Neuronal stem cell (in vitro differentiated cells): ENCODE measurements at regions not wholly inside any gene's neighbourhood (a gene's known extent, or its start where the extent isn't known, plus 50 kb on each side); places are given as distances from the start of the nearest gene placed in this dataset.

Experiments
- DNase-seq: peaks from one replicate; pipeline ENCODE4 v3.0.0-alpha.2; 2013; ENCODE audit warnings: low spot score
- H2AFZ ChIP-seq: one replicate; pipeline ENCODE4 v1.6.1; 2013; ENCODE audit warnings: mild to moderate bottlenecking, low read length, inconsistent platforms
- H2AK5ac ChIP-seq: 2 replicates; pipeline ENCODE4 v1.6.1; 2013; ENCODE audit warnings: low read depth, mild to moderate bottlenecking, inconsistent platforms, low read length, moderate library complexity, mixed read lengths
- H2BK120ac ChIP-seq: 2 replicates; pipeline ENCODE4 v1.6.1; 2013; ENCODE audit warnings: low read depth, mild to moderate bottlenecking, inconsistent platforms, low read length, moderate library complexity, mixed read lengths
- H2BK12ac ChIP-seq: one replicate; pipeline ENCODE4 v1.6.1; 2013; ENCODE audit warnings: low read length, inconsistent platforms
- H2BK15ac ChIP-seq: 2 replicates; pipeline ENCODE4 v1.6.1; 2013; ENCODE audit warnings: mild to moderate bottlenecking, low read length, inconsistent platforms, mixed read lengths
- H2BK5ac ChIP-seq: one replicate; pipeline ENCODE4 v1.6.1; 2013; ENCODE audit warnings: inconsistent platforms, mild to moderate bottlenecking, low read length, moderate library complexity
- H3K14ac ChIP-seq: one replicate; pipeline ENCODE4 v1.6.1; 2013; ENCODE audit warnings: low read length, inconsistent platforms
- H3K18ac ChIP-seq: 2 replicates; pipeline ENCODE4 v1.6.1; 2013; ENCODE audit warnings: low read length, inconsistent platforms
- H3K23ac ChIP-seq: 2 replicates; pipeline ENCODE4 v1.6.1; 2013; ENCODE audit warnings: low read depth, mild to moderate bottlenecking, mixed read lengths, low read length, inconsistent platforms; ENCODE audit not compliant: poor library complexity
- H3K27ac ChIP-seq: replicated peaks from 3 replicates; pipeline ENCODE4 v1.5.1; 2013; ENCODE audit warnings: low read length, inconsistent platforms
- H3K27me3 ChIP-seq, 3 experiments: 2 replicates each; pipeline ENCODE4 v1.6.1; 2013; ENCODE audit warnings: low read length in 3 of 3, mild to moderate bottlenecking in 2 of 3, inconsistent platforms in 1 of 3, low read depth in 1 of 3, mixed read lengths in 1 of 3, moderate library complexity in 1 of 3; ENCODE audit not compliant: control insufficient read depth in 3 of 3, insufficient read depth in 3 of 3
- H3K36me3 ChIP-seq, 2 donors: replicated peaks in 1 of 2; 2 replicates each; pipeline ENCODE4 v1.6.1; 2013; ENCODE audit warnings: low read length in 2 of 2; ENCODE audit not compliant: control insufficient read depth in 2 of 2, insufficient read depth in 2 of 2
- H3K4ac ChIP-seq: 2 replicates; pipeline ENCODE4 v1.6.1; 2013; ENCODE audit warnings: inconsistent platforms, mild to moderate bottlenecking, low read length, moderate library complexity
- H3K4me1 ChIP-seq, 2 donors: 1 replicate in 1 of 2; 2 replicates in 1 of 2; pipeline ENCODE4 v1.6.1; 2013; ENCODE audit warnings: low read length in 2 of 2, low read depth in 1 of 2; ENCODE audit not compliant: control insufficient read depth in 2 of 2, insufficient read depth in 1 of 2
- H3K4me2 ChIP-seq: one replicate; pipeline ENCODE4 v1.6.1; 2013; ENCODE audit warnings: mild to moderate bottlenecking, low read length, inconsistent platforms; ENCODE audit not compliant: insufficient read depth, poor library complexity, severe bottlenecking
- H3K4me3 ChIP-seq, 2 donors: 2 replicates each; pipeline ENCODE4 v1.5.1; 2013; ENCODE audit warnings: low read length in 2 of 2, mild to moderate bottlenecking in 2 of 2, inconsistent platforms in 1 of 2, moderate library complexity in 1 of 2
- H3K79me1 ChIP-seq: one replicate; pipeline ENCODE4 v1.6.1; 2013; ENCODE audit warnings: low read depth, mild to moderate bottlenecking, inconsistent platforms, low read length, moderate library complexity
- H3K9ac ChIP-seq: one replicate; pipeline ENCODE4 v1.6.1; 2013; ENCODE audit warnings: mild to moderate bottlenecking, low read depth, low read length, inconsistent platforms; ENCODE audit not compliant: poor library complexity
- H3K9me3 ChIP-seq, 2 donors: replicated peaks in 1 of 2; 2 replicates each; pipeline versions ENCODE3 to v1.6.1; 2013; ENCODE audit warnings: low read length in 2 of 2, mild to moderate bottlenecking in 2 of 2, inconsistent platforms in 1 of 2, low read depth in 1 of 2, mixed read lengths in 1 of 2, moderate library complexity in 1 of 2; ENCODE audit not compliant: control insufficient read depth in 2 of 2, insufficient read depth in 1 of 2
- H4K8ac ChIP-seq: one replicate; pipeline ENCODE4 v1.6.1; 2013; ENCODE audit warnings: low read depth, mild to moderate bottlenecking, inconsistent platforms, low read length, moderate library complexity
- H4K91ac ChIP-seq: one replicate; pipeline ENCODE4 v1.6.1; 2013; ENCODE audit warnings: low read length, low read depth, mild to moderate bottlenecking, inconsistent platforms; ENCODE audit not compliant: poor library complexity
- WGBS, 2 donors: extraction: QIAGEN DNeasy Blood & Tissue Kit; methylation state at CpG; one replicate each; pipeline ENCODE4 v1.1.7; 2013; ENCODE audit warnings: missing lambda C conversion rate in 2 of 2, mixed read lengths in 1 of 2; ENCODE audit not compliant: insufficient read length in 2 of 2, insufficient replicate concordance in 1 of 2; ENCODE audit errors: extremely low coverage in 2 of 2; 5-methylcytosine and 5-hydroxymethylcytosine counted together

- Histone ChIP-seq H3K23ac (no peak overlapping the region), H2BK120ac (no peak overlapping the region), H4K91ac (no peak overlapping the region), H3K4me3 (no peak overlapping the region), H3K14ac (no peak overlapping the region), H3K36me3 (no peaks in the 10 kb centered on the region), H2AK5ac (no peak overlapping the region), H4K8ac (no peak overlapping the region), H3K9ac (no peak overlapping the region), H2AFZ (no peak overlapping the region), H2BK15ac (no peak overlapping the region), H2BK5ac (no peak overlapping the region), H3K18ac (no peak overlapping the region), H3K27ac (no peak overlapping the region), H3K9me3 (peaks cover 0 to 2% of the 10 kb centered on the region in 2 donors), H3K4me1 (peaks cover 0 to 11% of the 10 kb centered on the region in 2 donors), H3K79me1 (no peaks in the 10 kb centered on the region), H3K4me2 (no peak overlapping the region), H3K4ac (no peak overlapping the region), H3K27me3 (peaks cover 0 to 15% (median 0%) of the 10 kb centered on the region in 3 experiments), H2BK12ac (no peak overlapping the region)
- peak; percentile 79 for DNase-seq
Measured at GRCh38 chr3:31009881-31010280, 115.4 kb upstream of the GADL1 start.

- H3K36me3 ChIP-seq = no peaks in the 10 kb centered on the region
Measured at GRCh38 chr3:31010491-31010890, 116.0 kb upstream of the GADL1 start.

GRCh38 chr3:31011380-31011779 is 116.9 kb upstream of the GADL1 start:
- Histone ChIP-seq H3K14ac (no peak overlapping the region), H4K91ac (no peak overlapping the region), H2BK12ac (no peak overlapping the region), H2AFZ (no peak overlapping the region), H3K36me3 (no peaks in the 10 kb centered on the region), H3K9ac (no peak overlapping the region), H3K4ac (no peak overlapping the region), H4K8ac (no peak overlapping the region), H3K4me2 (no peak overlapping the region), H3K18ac (no peak overlapping the region), H2BK15ac (no peak overlapping the region), H3K4me3 (no peak overlapping the region), H3K27ac (no peak overlapping the region), H3K4me1 (peaks cover 0 to 11% of the 10 kb centered on the region in 2 donors), H2BK5ac (no peak overlapping the region), H2AK5ac (no peak overlapping the region), H2BK120ac (no peak overlapping the region), H3K27me3 (peaks cover 0 to 14% (median 0%) of the 10 kb centered on the region in 3 experiments), H3K9me3 (peaks cover 0 to 2% of the 10 kb centered on the region in 2 donors), H3K79me1 (no peaks in the 10 kb centered on the region), H3K23ac (no peak overlapping the region)
- no CpG with 5 or more reads among the region's 2 CpGs for WGBS, 2 donors
- no peak for DNase-seq

More at GRCh38 chr3:31010491-31010890, 116.0 kb upstream of the GADL1 start:
- Histone ChIP-seq H3K4ac (no peak overlapping the region), H3K4me2 (no peak overlapping the region), H4K8ac (no peak overlapping the region), H2AFZ (no peak overlapping the region), H3K27ac (no peak overlapping the region), H3K9ac (no peak overlapping the region), H2BK15ac (no peak overlapping the region), H3K23ac (no peak overlapping the region), H3K4me3 (no peak overlapping the region), H2BK12ac (no peak overlapping the region), H3K4me1 (peaks cover 0 to 11% of the 10 kb centered on the region in 2 donors), H2BK5ac (no peak overlapping the region), H3K14ac (no peak overlapping the region), H2AK5ac (no peak overlapping the region), H2BK120ac (no peak overlapping the region), H4K91ac (no peak overlapping the region), H3K9me3 (peaks cover 0 to 2% of the 10 kb centered on the region in 2 donors), H3K79me1 (no peaks in the 10 kb centered on the region), H3K18ac (no peak overlapping the region), H3K27me3 (peaks cover 0 to 15% (median 0%) of the 10 kb centered on the region in 3 experiments)
- no peak for DNase-seq
- no CpG with 5 or more reads among the region's 2 CpGs for WGBS, 2 donors

DNA sequence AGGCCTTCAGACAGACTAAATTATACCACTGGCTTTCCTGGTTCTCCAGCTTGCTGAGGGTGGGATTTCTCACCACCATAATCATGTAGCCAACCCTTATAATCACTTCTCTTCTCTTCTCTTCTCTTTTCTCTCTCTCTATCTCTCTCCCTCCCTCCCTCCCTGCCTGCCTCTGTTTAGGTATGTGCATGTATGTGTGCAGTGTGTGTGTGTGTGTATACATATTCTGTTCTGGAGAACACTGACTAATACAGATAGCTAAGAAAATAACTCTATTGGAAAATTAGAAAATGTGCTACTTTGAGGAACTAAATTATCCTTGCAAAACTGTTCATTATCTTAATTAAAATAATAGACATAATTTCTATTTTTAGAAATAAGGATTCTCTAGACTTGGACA is 118.6 kb upstream of the GADL1 start:
- H2AFZ ChIP-seq = no peak overlapping the region
- H3K4me2 ChIP-seq = no peak overlapping the region
- H3K27me3 ChIP-seq = peaks cover 0 to 13% (median 0%) of the 10 kb centered on the region in 3 experiments
- H2BK120ac ChIP-seq = no peak overlapping the region
- H3K4me3 ChIP-seq = no peak overlapping the region
- no peak overlapping the region for H3K4ac ChIP-seq
- H3K9me3 ChIP-seq = peaks cover 0 to 2% of the 10 kb centered on the region in 2 donors
- no peaks in the 10 kb centered on the region for H3K79me1 ChIP-seq
- no peak overlapping the region for H3K18ac ChIP-seq
- no peak overlapping the region for H3K27ac ChIP-seq
- H3K23ac ChIP-seq = no peak overlapping the region
- no peak overlapping the region for H2BK5ac ChIP-seq
- H4K91ac ChIP-seq = no peak overlapping the region
- no peak overlapping the region for H3K9ac ChIP-seq
- no peak overlapping the region for H2BK12ac ChIP-seq
- no peak overlapping the region for H4K8ac ChIP-seq
- DNase-seq = no peak
- H2AK5ac ChIP-seq = no peak overlapping the region
- H3K36me3 ChIP-seq = no peaks in the 10 kb centered on the region
- no peak overlapping the region for H2BK15ac ChIP-seq
- H3K4me1 ChIP-seq = peaks cover 0 to 11% of the 10 kb centered on the region in 2 donors
- no peak overlapping the region for H3K14ac ChIP-seq
